ENCODE measurements at regions not wholly inside any gene's neighbourhood (a gene's known extent, or its start where the extent isn't known, plus 50 kb on each side); places are given as distances from the start of the nearest gene placed in this dataset.

DNA sequence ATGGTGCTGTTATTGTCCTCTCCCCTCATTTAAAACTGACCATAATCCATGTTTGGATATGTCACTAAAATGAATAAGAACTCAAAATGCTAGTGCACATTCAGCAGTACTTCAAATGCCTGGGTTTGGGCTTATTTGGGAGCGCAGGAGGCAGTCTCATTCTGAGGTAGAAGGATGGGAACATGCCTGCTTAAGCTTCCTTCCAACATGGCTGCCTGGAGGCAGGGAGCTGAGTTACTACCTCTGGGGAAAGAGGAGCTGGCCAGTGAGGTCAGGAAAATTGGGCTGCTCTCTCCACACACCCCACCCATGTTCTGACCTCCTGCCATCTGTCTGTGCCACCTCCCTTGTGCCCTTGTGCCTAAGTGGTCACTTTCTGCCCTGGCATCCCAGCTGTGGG is 85.7 kb downstream of the PTPRS start:
- Histone ChIP-seq H2AFZ (no peak overlapping the region), H3K36me3 (ENCODE audit: control insufficient read depth, insufficient read depth, low read length) (no peaks in the 10 kb centered on the region), H3K4me3 (ENCODE audit: low read depth, low read length) (no peak overlapping the region), H3K27me3 (ENCODE audit: control insufficient read depth, insufficient read depth, low read length) (no peaks in the 10 kb centered on the region), H3K4me1 (no peaks in the 10 kb centered on the region), H3K9me3 (ENCODE audit: control insufficient read depth, low read length) (no peaks in the 10 kb centered on the region), H3K79me2 (peaks cover 3% of the 10 kb centered on the region), H3K27ac (no peak overlapping the region), H3K4me2 (ENCODE audit: low read length) (no peak overlapping the region), H3K9ac (no peak overlapping the region)
- TF ChIP-seq, protein P1, sequence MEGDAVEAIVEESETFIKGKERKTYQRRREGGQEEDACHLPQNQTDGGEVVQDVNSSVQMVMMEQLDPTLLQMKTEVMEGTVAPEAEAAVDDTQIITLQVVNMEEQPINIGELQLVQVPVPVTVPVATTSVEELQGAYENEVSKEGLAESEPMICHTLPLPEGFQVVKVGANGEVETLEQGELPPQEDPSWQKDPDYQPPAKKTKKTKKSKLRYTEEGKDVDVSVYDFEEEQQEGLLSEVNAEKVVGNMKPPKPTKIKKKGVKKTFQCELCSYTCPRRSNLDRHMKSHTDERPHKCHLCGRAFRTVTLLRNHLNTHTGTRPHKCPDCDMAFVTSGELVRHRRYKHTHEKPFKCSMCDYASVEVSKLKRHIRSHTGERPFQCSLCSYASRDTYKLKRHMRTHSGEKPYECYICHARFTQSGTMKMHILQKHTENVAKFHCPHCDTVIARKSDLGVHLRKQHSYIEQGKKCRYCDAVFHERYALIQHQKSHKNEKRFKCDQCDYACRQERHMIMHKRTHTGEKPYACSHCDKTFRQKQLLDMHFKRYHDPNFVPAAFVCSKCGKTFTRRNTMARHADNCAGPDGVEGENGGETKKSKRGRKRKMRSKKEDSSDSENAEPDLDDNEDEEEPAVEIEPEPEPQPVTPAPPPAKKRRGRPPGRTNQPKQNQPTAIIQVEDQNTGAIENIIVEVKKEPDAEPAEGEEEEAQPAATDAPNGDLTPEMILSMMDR (IDR thresholded peaks at IDR 0.05), result no peak

GRCh38 chr19:5254543-5254942 is 86.1 kb downstream of the PTPRS start:
- no peaks in the 10 kb centered on the region for H3K36me3 ChIP-seq (ENCODE audit: control insufficient read depth, insufficient read depth, low read length)

DNA sequence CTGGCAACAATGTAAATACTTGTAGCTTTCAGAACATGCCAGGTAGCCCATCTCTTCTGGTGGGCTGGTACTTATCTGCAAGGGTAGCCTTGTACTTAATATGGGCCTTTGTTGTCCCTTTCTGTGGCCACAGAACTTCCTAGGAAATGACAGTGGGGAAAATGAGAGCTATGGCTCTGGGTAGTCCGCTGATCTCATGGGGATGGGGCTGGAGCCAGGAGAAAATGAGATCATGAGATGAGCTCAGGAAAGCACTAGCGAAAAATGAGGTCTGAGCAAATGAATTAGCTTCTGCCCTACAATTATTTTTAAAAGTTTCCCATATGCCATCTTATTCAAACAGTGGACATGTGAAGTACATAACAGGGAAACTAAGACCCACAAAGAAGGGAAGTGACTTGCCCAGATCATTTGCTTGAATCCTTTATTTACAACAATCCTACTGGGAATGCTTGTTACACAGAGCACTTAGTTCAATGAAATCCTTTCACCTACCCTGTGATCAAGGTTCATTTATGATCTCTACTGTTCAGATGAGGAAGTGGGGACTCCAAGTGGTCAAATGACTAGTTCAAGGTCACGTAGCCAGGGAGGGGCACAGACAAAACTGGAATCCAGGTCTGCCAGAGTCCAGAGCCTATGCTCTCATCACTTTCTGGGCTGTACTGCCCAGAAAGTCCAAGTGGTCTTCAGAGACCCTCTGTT is 87.1 kb downstream of the PTPRS start:
- Histone ChIP-seq H3K9ac (no peak overlapping the region), H3K4me3 (ENCODE audit: low read depth, low read length) (no peak overlapping the region), H3K9me3 (ENCODE audit: control insufficient read depth, low read length) (no peaks in the 10 kb centered on the region), H3K36me3 (ENCODE audit: control insufficient read depth, insufficient read depth, low read length) (no peaks in the 10 kb centered on the region), H3K27me3 (ENCODE audit: control insufficient read depth, insufficient read depth, low read length) (no peaks in the 10 kb centered on the region), H3K4me2 (ENCODE audit: low read length) (no peak overlapping the region), H3K4me1 (no peaks in the 10 kb centered on the region), H3K27ac (no peak overlapping the region), H3K79me2 (peaks cover 3% of the 10 kb centered on the region), H2AFZ (no peak overlapping the region)
- TF ChIP-seq, protein P1 (IDR thresholded peaks at IDR 0.05), result no peak

More at GRCh38 chr19:5254543-5254942, 86.1 kb downstream of the PTPRS start:
- no peak overlapping the region for H3K4me2 ChIP-seq (ENCODE audit: low read length)
- no peak overlapping the region for H3K4me3 ChIP-seq (ENCODE audit: low read depth, low read length)
- no peak overlapping the region for H3K27ac ChIP-seq
- H2AFZ ChIP-seq, result no peak overlapping the region
- peaks cover 3% of the 10 kb centered on the region for H3K79me2 ChIP-seq
- TF ChIP-seq, protein P1 (IDR thresholded peaks at IDR 0.05), result no peak
- no peaks in the 10 kb centered on the region for H3K4me1 ChIP-seq
- H3K27me3 ChIP-seq (ENCODE audit: control insufficient read depth, insufficient read depth, low read length), result no peaks in the 10 kb centered on the region
- H3K9ac ChIP-seq, result no peak overlapping the region
- H3K9me3 ChIP-seq (ENCODE audit: control insufficient read depth, low read length), result no peaks in the 10 kb centered on the region

- H3K36me3 ChIP-seq (ENCODE audit: control insufficient read depth, insufficient read depth, low read length), result no peaks in the 10 kb centered on the region
Measured at GRCh38 chr19:5251096-5252065, 89.2 kb downstream of the PTPRS start.

More at GRCh38 chr19:5251096-5252065, 89.2 kb downstream of the PTPRS start:
- TF ChIP-seq, protein P1 (IDR thresholded peaks at IDR 0.05), result no peak
- Histone ChIP-seq H3K9ac (no peak overlapping the region), H3K79me2 (no peaks in the 10 kb centered on the region), H2AFZ (no peak overlapping the region), H3K9me3 (ENCODE audit: control insufficient read depth, low read length) (no peaks in the 10 kb centered on the region), H3K4me3 (ENCODE audit: low read depth, low read length) (no peak overlapping the region), H3K27ac (no peak overlapping the region), H3K4me2 (ENCODE audit: low read length) (no peak overlapping the region), H3K27me3 (ENCODE audit: control insufficient read depth, insufficient read depth, low read length) (no peaks in the 10 kb centered on the region), H3K4me1 (no peaks in the 10 kb centered on the region)

Data from parathyroid adenoma (tissue), 2 donors.